ENCODE measurements at regions not wholly inside any gene's neighbourhood (a gene's known extent, or its start where the extent isn't known, plus 50 kb on each side); places are given as distances from the start of the nearest gene placed in this dataset.

GRCh38 chr1:38141483-38141882, 94.9 kb upstream of the POU3F1 start:
- DNase-seq, result peak; percentile 57
- H3K4me2 ChIP-seq (ENCODE audit: insufficient read depth, insufficient read length, low read length), result peak overlapping the region; percentile 11
- no peak for TF ChIP-seq CTCF (conservative IDR thresholded peaks at IDR 0.05)
- H3K27ac ChIP-seq (ENCODE audit: insufficient read length, low read depth, low read length), result no peak overlapping the region
- no peak overlapping the region for H3K23ac ChIP-seq (ENCODE audit: insufficient read length, low read depth, low read length)
- Mint-ChIP-seq H3K9me3 (peaks cover 14 to 17% of the 10 kb centered on the region in 2 experiments), H3K4me1 (peaks cover 43 to 53% of the 10 kb centered on the region in 2 experiments), H3K27me3 (ENCODE audit: low read depth) (peaks cover 20% of the 10 kb centered on the region), H3K36me3 (ENCODE audit: insufficient read depth in 1 of 3, low read depth in 3 of 3) (peaks cover 10 to 15% (median 11%) of the 10 kb centered on the region in 3 experiments), H3K27ac (peak overlapping the region in 2 of 3 experiments; percentile 0 to 41; a peak in 2 of 7 replicates), H3K4me3 (peak overlapping the region; percentile 2 to 47)
- no peak overlapping the region for H2BK5ac ChIP-seq (ENCODE audit: insufficient read length, low read length)
- H2AK5ac ChIP-seq (ENCODE audit: insufficient read length, low read length), result no peak overlapping the region
- H3K27me3 ChIP-seq (ENCODE audit: insufficient read depth, low read length), result no peaks in the 10 kb centered on the region; the same call in 1 of the 2 replicates
- H2BK120ac ChIP-seq (ENCODE audit: low read depth, low read length, poor library complexity, severe bottlenecking), result no peak overlapping the region
- H2BK12ac ChIP-seq (ENCODE audit: insufficient read length, low read depth, low read length), result no peak overlapping the region
- no peaks in the 10 kb centered on the region for H4K20me1 ChIP-seq (ENCODE audit: control insufficient read depth, insufficient read depth, insufficient read length)
- no CpG with 5 or more reads among the region's 3 CpGs for WGBS (ENCODE audit: extremely low coverage, insufficient read length, low lambda C conversion rate)
- H3K4ac ChIP-seq (ENCODE audit: low read depth, low read length), result no peak overlapping the region
- no peaks in the 10 kb centered on the region for H3K23me2 ChIP-seq (ENCODE audit: insufficient read length, low read depth, low read length, poor library complexity, severe bottlenecking)
- no peak overlapping the region for H3K18ac ChIP-seq (ENCODE audit: insufficient read length, low read depth, low read length)
- H4K91ac ChIP-seq (ENCODE audit: insufficient read length, low read depth, low read length), result no peak overlapping the region
- H2BK15ac ChIP-seq (ENCODE audit: low read depth, low read length), result no peak overlapping the region
- no peak overlapping the region for H4K8ac ChIP-seq (replicated peaks; ENCODE audit: insufficient read length, low read depth, low read length)
- H3K79me2 ChIP-seq (ENCODE audit: insufficient read depth, low read length), result no peaks in the 10 kb centered on the region
- H3K79me1 ChIP-seq (ENCODE audit: insufficient read depth, low read depth, low read length, poor library complexity, severe bottlenecking), result no peaks in the 10 kb centered on the region
- H2BK20ac ChIP-seq (ENCODE audit: low read depth, low read length, poor library complexity, severe bottlenecking), result no peak overlapping the region
- H3T11ph ChIP-seq (ENCODE audit: low read length), result no peak overlapping the region
- H4K5ac ChIP-seq (ENCODE audit: insufficient read length, low read depth, low read length), result no peak overlapping the region
- no peaks in the 10 kb centered on the region for H3K9me3 ChIP-seq (ENCODE audit: control insufficient read depth, low read depth, low read length)
- no peak overlapping the region for H2AFZ ChIP-seq (ENCODE audit: low read length)
- H3K56ac ChIP-seq (ENCODE audit: insufficient read length, low read depth, low read length), result no peak overlapping the region
- no peak overlapping the region for H3K14ac ChIP-seq (ENCODE audit: insufficient read depth, low read length)
- no peak overlapping the region for H3K9ac ChIP-seq (ENCODE audit: extremely low read depth, insufficient read length, low read length)
- H3K4me1 ChIP-seq (ENCODE audit: insufficient read depth, low read length), result peaks cover 12% of the 10 kb centered on the region; the same call in 1 of the 2 replicates

Data from H9 (cell line).